HepG2 (cell line): ENCODE measurements at regions not wholly inside any gene's neighbourhood (a gene's known extent, or its start where the extent isn't known, plus 50 kb on each side); places are given as distances from the start of the nearest gene placed in this dataset.

ENCODE experiments used
- POLR2A ChIP-seq, 2 experiments: IDR thresholded peaks; 2 replicates each; pipeline ENCODE4 v1.6.1; 2011; ENCODE audit warnings: low read depth in 2 of 2, low read length in 2 of 2, mild to moderate bottlenecking in 1 of 2, moderate library complexity in 1 of 2; ENCODE audit not compliant: insufficient read depth in 1 of 2
- TF ChIP-seq, protein P1 (sequence below), 2 experiments: sonication (generic) in 1 of 2; formaldehyde crosslinking in 1 of 2; IDR thresholded peaks; 2 replicates each; pipeline versions ENCODE4 v1.5.1 to v1.6.1; 2011 to 2020; ENCODE audit warnings: borderline replicate concordance in 1 of 2, low read depth in 1 of 2, low read length in 1 of 2, mild to moderate bottlenecking in 1 of 2, missing genetic modification reagents in 1 of 2, moderate library complexity in 1 of 2

DNA sequence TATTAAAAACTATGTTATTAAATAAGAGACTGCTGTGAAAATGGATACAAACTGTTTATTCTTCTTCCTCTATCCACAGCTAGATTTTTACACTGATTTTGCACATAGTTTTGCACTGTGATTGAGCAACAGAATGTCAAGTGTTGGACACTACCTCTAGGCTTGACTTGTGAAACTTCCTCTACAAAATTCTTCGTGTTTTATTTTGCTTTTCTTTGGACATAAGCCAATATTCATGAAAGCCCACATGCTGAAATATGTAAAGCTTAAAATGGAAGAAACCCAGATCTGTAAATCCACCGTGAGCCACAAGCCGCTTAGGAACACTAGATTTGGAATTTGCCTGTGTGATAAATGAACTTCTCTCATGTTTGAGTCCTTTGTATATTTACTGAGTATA, 849.4 kb downstream of the FSTL5 start:
- TF ChIP-seq, protein P1, sequence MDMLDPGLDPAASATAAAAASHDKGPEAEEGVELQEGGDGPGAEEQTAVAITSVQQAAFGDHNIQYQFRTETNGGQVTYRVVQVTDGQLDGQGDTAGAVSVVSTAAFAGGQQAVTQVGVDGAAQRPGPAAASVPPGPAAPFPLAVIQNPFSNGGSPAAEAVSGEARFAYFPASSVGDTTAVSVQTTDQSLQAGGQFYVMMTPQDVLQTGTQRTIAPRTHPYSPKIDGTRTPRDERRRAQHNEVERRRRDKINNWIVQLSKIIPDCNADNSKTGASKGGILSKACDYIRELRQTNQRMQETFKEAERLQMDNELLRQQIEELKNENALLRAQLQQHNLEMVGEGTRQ (IDR thresholded peaks at IDR 0.05; ENCODE audit: low read depth, low read length): no peak
- TF ChIP-seq, protein P1 (CRISPR knock-in tag; IDR thresholded peaks at IDR 0.05; ENCODE audit: borderline replicate concordance): no peak
- no peak for TF ChIP-seq POLR2A (IDR thresholded peaks at IDR 0.05; ENCODE audit: insufficient read depth in 1 of 2, low read depth in 2 of 2, low read length in 2 of 2)
